Embryonic facial prominence (tissue), 1 donor: ENCODE measurements at regions not wholly inside any gene's neighbourhood (a gene's known extent, or its start where the extent isn't known, plus 50 kb on each side); places are given as distances from the start of the nearest gene placed in this dataset.

Experiments
- DNase-seq: peaks from one replicate; pipeline ENCODE4 v3.0.0-alpha.2; 2016; ENCODE audit errors: extremely low spot score

DNA sequence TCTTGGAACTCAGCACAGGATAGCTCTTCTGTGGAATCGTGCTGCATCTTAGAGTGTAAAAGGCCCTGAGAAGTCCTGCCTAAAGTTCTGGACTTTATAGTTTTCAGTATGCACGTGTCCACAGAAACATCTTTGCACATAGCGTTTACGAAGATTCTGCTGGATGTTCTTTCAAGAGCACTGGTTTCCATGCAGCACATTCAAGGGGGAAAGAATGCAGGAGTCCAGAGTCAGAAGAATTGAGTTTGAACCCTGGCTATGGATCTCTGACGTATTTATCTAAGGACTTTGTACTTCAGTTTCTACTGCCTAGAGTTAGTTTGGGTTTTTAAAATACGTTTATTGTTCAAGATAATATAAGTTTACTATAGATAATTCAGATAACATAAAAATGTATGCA lies 282.8 kb upstream of the ZMIZ1 start:
- no peak for DNase-seq

DNA sequence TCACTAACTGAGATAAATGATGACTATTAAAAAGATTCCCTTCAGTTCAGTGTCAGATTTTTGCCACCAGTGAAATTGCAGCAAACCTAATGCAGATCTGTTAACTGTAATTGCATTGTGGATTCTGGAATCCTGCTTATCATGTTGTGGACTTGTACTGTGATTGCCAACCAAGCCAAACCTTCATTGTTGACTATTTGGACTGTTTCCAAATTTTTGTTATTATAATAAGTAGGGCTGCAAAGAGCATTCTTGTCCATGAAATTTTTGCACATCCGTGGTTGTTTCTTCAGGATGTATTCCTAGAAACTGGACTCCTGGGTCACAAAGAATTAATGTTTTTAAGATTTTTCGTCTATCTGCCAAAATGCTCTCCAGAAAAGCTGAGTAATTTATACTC lies 281.6 kb upstream of the ZMIZ1 start:
- DNase-seq = no peak

DNA sequence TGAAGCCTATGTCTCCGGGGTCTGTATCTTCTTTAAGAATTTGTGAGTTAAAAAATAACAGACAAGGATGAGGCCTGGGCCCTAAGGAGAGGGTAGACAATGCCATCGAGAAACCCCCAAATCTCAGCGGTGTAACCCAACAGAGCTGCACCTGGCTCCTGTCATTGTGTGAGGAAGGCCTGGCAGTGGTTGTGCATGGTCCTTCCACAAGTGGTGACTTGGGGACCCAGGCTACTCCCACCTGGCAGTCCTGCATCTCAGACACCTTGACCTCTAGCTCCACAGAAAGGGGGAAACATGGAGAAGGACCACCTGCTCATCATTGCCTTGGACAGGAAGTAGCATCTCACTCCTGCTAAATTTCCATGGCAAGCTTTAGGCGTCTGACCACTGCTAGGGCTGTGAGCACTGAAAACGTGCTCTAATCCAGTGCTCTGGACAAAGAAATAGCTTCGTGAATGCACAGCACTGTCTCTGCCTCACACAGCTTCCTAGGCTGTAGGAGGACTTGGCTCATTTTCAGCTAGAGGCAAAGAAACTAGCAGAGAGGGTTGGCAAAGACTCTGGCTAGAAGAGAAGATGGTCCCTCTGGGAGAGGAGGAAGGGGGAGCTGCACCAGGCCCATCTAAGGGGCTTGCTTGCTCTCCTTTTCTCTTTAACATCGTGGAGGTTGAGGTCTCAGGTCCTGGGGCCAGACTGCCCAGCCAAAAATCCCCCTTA lies 273.9 kb upstream of the ZMIZ1 start:
- no peak for DNase-seq

DNA sequence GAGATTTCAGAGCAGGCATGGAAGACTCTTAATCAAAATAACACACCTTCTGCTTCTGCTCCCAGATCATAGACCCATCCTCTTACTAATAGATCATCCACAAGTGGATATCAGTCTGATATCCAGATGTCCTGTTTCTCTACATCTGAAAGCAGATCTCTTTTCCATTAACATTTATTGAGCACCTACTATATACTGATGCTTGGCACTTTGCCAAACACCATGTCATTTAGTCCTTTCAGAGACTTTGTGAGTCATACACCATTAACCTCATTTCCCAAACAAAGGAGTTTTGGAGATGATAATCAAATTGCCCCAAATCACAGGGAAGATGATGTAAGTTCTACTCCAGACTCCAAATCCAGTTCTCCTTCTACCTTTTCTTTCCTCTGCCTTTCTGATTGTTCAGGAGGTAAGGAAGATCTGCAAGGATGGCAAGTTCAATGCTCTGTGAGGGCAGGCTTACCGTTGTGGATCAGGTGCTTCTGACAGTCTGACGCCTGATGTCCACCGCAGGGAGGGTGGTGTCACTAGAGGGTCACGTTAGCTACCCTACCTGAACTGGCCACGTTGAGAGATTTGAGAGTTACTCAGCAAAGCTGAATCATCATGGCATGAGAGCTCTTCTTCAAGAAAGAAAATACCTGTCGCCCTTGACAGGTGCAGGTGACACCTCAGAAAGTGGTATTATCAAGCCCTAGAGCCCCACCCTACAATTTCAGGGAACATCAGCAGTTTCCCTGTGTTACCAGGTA lies 269.6 kb upstream of the ZMIZ1 start:
- no peak for DNase-seq

DNA sequence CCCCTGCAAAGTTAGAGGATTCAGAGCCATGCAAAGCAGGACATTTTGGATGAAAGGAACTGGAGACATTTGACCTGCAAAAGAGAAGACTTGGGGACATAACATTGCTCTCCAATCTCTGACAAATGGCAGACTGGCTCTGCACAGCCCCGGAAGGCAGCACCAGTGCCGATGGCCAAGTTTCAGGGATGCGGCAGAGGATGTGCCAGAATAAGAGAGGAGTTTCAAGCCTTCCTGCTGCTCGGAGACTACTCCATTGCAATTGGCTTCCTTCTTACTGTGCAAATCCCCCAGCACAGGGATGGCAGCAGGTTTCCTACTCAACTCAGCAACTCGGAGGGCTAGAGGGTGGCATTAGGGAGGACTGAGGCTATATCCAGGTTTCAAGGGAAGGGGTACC lies 268.8 kb upstream of the ZMIZ1 start:
- no peak for DNase-seq

DNA sequence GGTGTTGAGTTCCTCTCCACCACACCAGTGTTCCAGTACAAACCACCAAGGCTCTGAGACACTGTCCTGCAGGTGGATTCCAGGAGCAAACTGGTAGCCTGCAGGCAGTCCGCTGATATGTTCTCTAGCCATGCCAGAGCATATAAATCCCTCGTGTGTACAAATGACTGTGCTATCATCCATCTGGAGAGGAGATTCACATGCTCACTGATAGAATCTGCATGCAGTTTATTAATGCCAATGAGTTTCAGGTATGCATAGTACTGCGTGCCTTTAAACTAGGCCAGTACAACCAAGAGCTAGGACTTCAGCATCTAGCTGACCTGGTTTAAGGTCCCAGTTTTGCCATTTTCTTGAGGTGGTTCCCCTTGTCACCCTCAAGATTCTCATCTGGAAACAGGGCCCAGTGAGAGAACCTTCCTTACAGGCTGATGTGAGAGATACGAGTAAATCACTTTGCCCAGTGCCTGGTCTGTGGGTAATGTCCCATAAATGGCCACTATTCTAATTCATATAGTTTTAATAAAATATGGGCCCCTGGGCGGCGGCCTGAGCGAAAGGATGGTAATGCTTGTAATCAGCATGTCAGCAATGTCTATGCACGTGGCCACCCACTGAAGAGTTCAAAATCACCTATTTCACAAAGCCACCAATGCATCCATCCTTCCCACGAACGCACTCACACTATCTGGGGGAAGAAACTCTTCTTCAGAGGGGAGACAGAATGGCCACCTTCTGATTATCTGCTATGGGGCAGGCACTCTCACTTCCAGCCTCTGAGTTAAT lies 268.0 kb upstream of the ZMIZ1 start:
- DNase-seq = no peak

DNA sequence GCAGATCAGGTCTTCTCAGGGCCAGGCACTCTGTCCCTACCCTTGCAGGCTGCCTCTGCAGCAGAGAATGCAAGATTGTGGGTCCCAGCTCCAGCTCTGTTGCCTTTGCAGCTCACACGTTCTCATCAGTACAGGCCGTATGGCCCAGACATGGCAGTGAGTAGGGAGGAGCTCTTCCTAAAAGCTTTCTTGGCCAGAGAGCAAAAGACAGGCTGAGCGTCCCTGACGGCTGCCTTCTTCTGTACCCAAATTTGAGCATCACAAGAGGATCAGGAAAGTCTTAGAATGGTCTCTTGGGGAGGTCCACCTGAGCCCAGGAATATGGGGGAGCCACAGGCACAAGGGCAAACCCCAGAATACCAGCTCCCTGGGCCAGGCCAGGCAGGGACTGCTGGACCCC lies 266.3 kb upstream of the ZMIZ1 start:
- DNase-seq = no peak

DNA sequence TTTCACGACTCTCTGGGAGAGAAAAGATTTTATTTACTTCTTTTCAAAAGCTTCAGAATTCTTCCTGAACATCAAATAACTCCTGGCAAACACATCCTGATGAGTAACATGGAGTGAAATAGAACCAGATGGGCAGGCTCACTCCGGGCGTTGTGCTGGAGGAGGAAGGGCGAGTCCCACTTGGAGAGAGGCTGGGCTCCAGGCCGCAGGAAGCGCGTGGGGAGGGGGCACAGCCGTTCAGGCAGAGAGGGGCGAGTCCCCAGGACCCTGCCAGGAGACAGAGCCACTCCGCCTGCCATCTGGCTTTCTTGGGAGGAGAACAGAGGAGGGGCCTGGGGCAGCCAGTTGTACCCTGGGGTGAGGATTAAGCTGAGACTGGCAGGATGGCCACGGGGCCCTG lies 265.9 kb upstream of the ZMIZ1 start:
- peak; percentile 85 for DNase-seq

DNA sequence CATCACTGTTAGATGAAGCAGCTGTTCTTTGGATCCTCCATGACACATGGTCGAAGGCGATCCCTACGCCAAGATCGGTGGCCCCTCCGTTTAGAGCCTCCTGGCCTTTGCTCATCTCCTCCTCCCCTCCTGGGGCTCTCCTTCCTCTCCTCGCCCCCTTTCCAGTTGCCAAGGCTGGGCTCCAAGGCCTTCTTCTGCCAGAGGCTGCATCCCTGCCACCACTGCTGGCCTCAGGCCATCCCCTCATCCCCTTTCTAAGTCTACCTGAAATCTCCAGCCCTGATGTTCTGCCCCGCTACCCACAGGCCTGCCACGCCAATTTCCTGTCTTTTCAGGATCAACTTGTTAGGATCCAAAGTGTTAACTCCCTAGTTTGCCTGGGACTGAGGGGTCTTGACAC lies 265.1 kb upstream of the ZMIZ1 start:
- no peak for DNase-seq

DNA sequence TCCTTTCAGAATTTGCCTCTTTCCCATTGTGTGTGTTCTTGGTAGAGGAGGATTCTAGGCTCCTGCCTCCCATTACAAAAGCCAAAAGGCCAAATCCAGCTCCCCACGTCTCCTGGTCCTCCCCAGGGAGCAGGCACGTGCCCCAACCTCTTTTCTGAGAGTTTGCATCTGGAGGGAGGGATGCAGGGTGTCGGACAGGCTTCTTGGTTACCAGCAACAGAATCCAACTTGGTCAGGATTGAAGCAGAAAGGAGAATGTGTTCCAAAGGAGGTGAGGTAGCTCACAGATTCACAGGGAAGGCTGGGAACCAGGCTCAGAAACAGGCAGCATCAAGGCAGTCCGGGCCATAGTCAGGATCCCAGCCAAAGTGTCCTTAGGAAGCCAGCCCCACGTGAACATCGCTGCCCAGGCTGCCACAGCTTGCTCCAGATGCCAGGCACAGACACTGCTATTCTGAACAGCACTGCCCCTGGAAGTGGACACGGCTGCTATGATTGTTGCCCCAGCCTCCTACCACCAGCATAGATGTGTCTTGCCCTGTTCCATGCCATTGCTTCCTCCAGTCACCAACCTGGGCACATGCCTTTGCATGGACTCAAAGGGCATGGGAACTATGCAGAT lies 264.2 kb upstream of the ZMIZ1 start:
- DNase-seq = no peak

DNA sequence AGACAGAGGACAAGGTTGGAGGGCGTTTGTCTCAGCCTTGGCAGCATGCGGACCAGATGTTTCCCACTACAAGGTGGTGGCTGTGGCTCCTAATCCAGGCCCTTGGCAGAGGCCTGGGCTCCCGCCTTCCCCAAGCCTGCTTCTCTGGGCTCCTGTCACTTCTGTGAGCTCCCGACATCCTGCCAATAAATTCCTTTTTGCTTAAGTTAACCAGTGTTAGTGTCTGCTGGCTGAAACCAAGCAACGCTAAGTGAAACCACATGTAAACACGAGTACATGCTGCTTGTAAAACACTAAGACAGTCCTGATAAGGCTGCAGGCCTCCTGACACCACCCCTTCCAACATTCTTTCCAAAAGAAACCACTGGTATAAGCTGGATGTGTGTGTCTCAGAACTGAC lies 263.6 kb upstream of the ZMIZ1 start:
- DNase-seq = peak; percentile 96

DNA sequence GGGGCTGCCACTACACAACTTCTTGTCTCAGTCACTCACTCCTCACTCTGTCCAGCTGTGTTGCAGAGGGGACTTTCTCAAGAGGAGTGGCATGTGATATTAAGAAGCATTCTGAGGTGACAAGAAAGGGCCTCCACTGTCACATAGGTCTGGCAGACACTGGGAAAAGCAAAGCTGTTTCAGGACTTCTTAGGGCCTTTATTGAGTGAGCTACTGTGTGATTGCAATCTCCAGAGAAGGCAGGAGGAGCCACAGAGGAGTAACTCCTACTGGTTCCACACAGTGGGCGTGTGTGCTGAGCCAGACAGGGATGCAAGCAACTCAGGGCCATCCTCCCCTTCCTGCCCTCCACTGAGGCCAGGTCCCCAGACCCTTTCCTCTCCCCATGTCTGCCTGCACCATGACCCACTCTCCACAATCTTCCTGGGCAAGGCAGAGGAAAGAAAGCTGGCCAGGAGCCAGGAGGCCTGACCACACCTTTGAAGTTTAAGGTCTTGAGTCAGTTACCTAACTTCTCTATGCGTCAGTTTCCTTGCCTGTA lies 262.0 kb upstream of the ZMIZ1 start:
- no peak for DNase-seq

DNA sequence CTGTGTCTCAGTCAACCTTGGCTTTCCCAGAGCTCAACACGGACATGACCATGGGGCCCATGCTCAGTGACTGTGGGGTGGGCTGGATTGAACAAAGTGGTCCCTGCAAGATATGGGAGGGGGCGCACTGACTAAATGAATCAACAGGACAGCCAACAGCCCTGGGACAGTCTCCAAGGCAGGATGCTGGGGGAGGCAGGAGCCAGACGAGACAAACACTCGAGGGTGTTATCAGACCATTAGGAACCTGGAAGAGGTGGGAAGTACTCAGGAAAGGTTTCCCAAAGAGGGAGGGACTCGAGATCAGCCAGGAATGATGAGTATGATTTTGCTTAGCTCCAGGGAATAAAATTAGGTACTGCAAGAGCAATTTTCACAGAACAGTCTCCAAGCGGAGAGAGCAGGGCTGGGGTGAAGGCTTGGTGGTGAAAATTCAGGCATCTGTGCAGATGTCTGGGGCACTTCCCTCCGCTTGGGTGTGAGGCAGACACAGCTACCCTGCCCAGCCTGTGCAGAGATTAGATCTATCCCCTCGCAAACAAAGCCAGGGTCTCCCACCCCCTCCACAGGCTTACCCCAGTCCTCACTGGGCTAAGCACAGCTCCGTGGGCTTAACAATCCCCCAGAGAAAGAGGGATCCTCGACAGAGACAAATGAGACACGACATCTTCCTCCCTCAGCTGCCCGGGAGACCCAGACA lies 261.1 kb upstream of the ZMIZ1 start:
- DNase-seq = no peak

DNA sequence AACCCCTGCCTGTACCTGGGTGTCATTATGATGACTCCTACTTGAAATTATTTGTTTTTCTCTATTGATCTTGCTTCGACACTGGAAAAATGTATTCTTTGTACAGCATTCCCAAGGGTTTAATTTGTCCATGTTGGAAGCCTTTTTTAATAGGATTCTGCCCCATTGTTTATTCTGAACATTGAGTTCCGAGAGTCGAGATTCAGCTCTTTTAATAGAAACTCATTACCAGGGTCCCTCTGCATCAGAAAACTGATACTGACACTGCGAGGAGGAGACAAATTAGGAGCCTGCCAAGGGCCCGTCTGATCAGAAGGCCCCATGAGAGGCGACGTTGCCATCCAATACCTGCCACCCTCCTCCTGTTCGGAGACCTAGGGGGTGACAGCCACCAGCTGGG lies 260.5 kb upstream of the ZMIZ1 start:
- DNase-seq = no peak

DNA sequence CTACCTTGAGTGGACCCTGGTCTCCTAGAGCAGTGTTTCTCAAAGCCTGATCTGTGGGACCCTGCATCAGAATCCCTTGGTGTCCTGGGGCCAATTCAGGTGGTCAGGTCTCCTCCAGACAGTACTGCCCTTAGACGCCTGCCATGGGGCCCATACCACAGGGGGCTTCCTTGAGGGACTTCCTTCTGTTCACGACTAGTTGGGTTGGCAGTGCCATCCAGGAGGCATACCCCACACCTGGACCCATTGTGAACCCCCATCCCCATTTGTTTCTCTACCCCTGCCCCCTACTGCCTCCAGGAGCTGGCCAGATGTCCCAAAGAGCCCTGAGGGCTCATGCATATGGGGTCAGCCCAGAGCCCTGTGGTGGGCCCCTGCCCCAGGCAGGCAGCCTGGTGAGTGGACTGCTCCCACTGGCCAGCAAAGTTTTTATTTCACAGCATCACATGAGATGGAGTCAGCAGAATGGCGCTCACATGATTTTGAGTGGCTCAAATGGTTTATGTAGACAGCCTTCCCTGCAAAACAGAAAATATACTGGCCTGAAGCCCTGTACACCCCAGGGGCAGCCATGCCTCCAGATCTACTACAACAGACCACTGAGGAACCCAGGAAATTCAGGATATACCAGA lies 259.9 kb upstream of the ZMIZ1 start:
- DNase-seq = no peak

DNA sequence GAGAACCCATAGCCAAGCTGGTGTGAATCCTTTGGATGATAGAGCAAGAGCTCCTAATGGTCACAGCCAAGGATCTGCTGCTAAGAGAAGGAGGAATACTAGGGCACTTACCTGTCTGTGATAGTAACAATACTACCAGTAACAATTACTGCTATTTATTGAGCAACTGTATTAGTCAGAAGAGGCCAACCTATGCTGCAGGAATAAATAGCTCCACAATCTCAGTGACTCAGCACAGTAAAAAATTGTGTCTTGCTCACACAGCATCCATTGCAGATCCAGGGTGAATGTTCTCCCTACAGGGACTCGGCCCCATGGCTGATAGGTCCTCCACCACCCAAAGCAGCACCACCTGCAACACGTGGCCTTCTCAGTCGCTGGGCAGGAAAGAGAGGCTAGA lies 257.6 kb upstream of the ZMIZ1 start:
- no peak for DNase-seq

DNA sequence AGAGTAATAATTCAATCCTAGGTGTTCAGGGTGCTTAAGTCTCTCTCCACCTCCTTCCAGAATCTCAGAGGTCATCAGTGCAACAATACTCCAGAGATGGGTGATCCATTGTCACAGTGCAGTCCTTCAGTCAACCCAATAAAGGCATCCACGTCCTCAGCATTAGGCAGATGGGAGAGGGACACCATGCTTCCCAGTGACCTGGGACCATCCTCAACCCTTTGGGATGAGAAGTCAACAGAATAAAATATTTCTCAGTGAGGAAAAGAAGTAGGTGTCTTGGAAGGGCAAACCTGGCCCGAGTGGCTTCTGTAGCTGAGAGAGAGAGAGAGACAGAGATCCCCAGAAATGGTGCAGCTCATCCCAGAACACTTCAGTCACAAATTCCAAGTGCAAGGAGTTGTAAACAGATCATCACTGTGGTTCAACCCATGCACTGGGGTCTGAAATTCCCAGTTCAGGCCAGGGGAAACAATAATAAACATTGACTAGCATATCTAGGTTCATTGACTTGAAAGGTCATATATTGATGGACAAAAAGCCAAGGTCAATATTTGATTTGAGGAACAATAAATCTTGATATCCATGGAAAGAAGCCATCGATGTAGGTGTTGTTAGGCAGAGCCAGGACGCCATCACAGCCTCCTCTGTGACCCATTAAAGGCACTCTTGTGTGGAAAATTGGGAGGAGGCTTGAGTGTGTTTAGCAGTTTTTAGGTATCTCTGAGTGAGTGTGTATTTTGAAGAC lies 256.0 kb upstream of the ZMIZ1 start:
- no peak for DNase-seq

DNA sequence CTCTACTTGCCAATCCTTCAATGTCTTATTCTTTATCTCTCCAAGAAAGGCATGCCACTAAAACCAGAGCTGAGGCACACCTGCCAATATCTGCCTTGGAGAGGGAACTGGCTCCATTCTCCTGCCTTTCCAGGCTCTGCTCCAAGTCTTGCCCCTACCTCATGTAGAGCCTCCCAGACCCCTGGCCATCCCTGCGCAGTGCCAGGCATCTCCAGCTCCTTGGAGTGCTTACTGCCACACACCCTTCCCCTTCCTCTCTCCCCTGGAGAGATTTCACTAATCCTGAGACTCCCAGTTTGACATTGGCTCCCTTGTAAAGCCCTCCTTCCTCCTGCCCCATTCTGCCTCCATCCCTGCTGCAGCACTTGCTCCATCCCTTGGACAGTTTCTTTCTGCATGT lies 255.2 kb upstream of the ZMIZ1 start:
- DNase-seq = no peak

DNA sequence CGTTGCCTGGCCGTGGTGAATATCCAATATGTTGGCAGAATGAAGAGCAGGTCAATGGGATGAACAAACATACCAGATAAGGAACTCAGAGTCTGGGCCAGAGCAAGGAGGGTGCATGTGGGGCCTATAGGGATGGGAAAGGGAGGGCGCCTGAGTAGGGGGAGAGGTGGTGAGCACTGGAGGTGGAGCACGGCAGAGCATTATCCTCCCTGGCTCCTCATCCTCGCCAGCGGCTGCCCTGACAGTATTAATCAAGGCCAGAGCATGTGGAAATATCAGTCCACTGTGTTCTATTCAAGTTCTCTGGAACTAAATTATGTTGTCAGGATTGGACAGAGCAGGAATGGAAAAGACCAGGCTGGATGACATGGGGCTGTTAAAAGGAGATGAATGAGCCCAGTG lies 254.8 kb upstream of the ZMIZ1 start:
- DNase-seq = no peak

DNA sequence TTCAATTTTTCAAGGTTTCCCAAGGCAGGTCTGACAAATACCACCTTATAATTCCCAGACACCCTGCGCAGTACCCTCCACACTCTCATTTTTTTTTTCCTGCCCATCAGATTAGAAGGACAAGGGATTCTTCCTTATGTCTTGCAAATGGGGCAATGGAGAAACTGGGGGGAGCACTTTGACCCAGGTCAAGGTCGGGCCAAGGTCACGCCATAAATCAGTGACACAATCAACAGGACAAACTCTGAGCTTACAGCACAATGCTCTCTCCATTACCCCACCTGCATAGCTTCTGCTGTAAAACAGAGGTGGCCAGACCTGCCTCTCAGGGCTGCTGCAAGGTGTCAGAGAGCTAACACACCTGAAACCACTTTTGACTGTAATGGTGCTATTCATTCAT lies 254.4 kb upstream of the ZMIZ1 start:
- DNase-seq = no peak
